Chondrocyte (in vitro differentiated cells): ENCODE measurements at regions not wholly inside any gene's neighbourhood (a gene's known extent, or its start where the extent isn't known, plus 50 kb on each side); places are given as distances from the start of the nearest gene placed in this dataset.

Experiments used
- DNase-seq: peaks from one replicate; pipeline ENCODE4 v3.0.0; 2021; ENCODE audit warnings: mixed read lengths, low spot score
- H3K27ac Mint-ChIP-seq: one replicate; pipeline ENCODE4 v1.8.0; 2021; ENCODE audit warnings: mild to moderate bottlenecking, moderate library complexity, mixed read lengths; ENCODE audit not compliant: unreplicated experiment
- H3K27me3 Mint-ChIP-seq: 2 replicates; pipeline ENCODE4 v1.8.0; 2021; ENCODE audit warnings: low read depth, mixed read lengths
- H3K36me3 Mint-ChIP-seq: 2 replicates; pipeline ENCODE4 v1.8.0; 2021; ENCODE audit warnings: low read depth, mixed read lengths
- H3K4me1 Mint-ChIP-seq: 2 replicates; pipeline ENCODE4 v1.8.0; 2021; ENCODE audit warnings: low read depth, mild to moderate bottlenecking, mixed read lengths
- H3K4me3 Mint-ChIP-seq: one replicate; pipeline ENCODE4 v1.8.0; 2021; ENCODE audit warnings: mild to moderate bottlenecking, moderate library complexity, mixed read lengths; ENCODE audit not compliant: unreplicated experiment
- H3K9me3 Mint-ChIP-seq: 2 replicates; pipeline ENCODE4 v1.8.0; 2021; ENCODE audit warnings: low read depth, mixed read lengths
- TF ChIP-seq, protein P1 (sequence below): fragments of 200-600 bp; sonication (generic); IDR thresholded peaks from 2 replicates; pipeline ENCODE4 v1.5.0; 2021; ENCODE audit warnings: antibody characterized with exemption, mild to moderate bottlenecking, moderate library complexity

- H3K36me3 Mint-ChIP-seq, result no peaks in the 10 kb centered on the region
- H3K4me1 Mint-ChIP-seq, result no peaks in the 10 kb centered on the region
- TF ChIP-seq, protein P1, sequence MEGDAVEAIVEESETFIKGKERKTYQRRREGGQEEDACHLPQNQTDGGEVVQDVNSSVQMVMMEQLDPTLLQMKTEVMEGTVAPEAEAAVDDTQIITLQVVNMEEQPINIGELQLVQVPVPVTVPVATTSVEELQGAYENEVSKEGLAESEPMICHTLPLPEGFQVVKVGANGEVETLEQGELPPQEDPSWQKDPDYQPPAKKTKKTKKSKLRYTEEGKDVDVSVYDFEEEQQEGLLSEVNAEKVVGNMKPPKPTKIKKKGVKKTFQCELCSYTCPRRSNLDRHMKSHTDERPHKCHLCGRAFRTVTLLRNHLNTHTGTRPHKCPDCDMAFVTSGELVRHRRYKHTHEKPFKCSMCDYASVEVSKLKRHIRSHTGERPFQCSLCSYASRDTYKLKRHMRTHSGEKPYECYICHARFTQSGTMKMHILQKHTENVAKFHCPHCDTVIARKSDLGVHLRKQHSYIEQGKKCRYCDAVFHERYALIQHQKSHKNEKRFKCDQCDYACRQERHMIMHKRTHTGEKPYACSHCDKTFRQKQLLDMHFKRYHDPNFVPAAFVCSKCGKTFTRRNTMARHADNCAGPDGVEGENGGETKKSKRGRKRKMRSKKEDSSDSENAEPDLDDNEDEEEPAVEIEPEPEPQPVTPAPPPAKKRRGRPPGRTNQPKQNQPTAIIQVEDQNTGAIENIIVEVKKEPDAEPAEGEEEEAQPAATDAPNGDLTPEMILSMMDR, result no peak
- no peak overlapping the region for H3K27ac Mint-ChIP-seq
- peaks cover 20% of the 10 kb centered on the region for H3K27me3 Mint-ChIP-seq
- no peaks in the 10 kb centered on the region for H3K9me3 Mint-ChIP-seq
- H3K4me3 Mint-ChIP-seq, result no peak overlapping the region
- DNase-seq, result no peak
These were observed 198.2 kb upstream of the GNAI1 start for GRCh38 chr7:79936281-79936983.

DNA sequence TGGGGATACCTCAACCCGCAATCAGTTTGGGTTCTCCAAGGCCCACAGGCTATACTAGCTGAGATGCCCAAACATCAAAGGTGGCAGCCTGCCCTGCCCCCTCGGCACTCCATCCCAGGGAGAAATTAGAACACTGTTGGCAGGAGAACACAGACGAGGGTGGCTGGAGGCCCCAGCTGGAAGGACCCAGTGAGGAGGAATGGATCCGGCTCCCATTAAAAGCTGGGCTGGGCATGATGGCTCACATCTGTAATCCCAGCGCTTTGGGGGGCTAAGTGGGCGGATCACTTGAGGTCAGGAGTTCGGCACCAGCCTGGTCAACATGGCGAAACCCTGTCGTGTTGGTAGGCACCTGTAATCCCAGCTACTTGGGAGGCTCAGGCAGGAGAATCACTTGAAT lies 199.9 kb upstream of the GNAI1 start:
- no peak overlapping the region for H3K4me3 Mint-ChIP-seq
- H3K36me3 Mint-ChIP-seq, result no peaks in the 10 kb centered on the region
- H3K4me1 Mint-ChIP-seq, result no peaks in the 10 kb centered on the region
- TF ChIP-seq, protein P1, result no peak
- peaks cover 23% of the 10 kb centered on the region for H3K27me3 Mint-ChIP-seq
- H3K27ac Mint-ChIP-seq, result no peak overlapping the region
- H3K9me3 Mint-ChIP-seq, result peaks cover 4% of the 10 kb centered on the region
- no peak for DNase-seq

GRCh38 chr7:79933144-79933543 lies 201.5 kb upstream of the GNAI1 start:
- Mint-ChIP-seq H3K27me3 (peaks cover 24% of the 10 kb centered on the region), H3K4me3 (no peak overlapping the region), H3K27ac (no peak overlapping the region), H3K36me3 (no peaks in the 10 kb centered on the region), H3K4me1 (no peaks in the 10 kb centered on the region), H3K9me3 (peaks cover 4% of the 10 kb centered on the region)
- TF ChIP-seq, protein P1, result no peak
- no peak for DNase-seq

DNA sequence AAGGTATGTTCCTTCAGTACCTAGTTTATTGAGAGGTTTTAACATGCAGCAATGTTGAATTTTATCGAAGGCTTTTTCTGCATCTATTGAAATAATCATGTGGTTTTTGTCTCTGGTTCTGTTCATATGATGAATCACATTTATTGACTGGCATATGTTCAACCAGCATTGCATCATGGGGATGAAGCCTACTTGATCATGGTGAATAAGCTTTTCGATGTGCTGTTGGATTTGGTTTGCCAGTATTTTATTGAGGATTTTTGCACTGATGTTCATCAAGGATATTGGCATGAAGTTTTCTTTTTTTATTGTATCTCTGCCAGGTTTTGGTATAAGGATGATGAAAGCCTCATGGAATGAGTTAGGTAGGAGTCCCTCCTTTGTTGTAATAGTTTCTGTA lies 204.0 kb upstream of the GNAI1 start:
- Mint-ChIP-seq H3K4me1 (no peaks in the 10 kb centered on the region), H3K9me3 (peaks cover 4% of the 10 kb centered on the region), H3K27ac (no peak overlapping the region), H3K27me3 (peaks cover 24% of the 10 kb centered on the region), H3K36me3 (no peaks in the 10 kb centered on the region), H3K4me3 (no peak overlapping the region)
- TF ChIP-seq, protein P1, result no peak
- DNase-seq, result no peak

- Mint-ChIP-seq H3K4me3 (no peak overlapping the region), H3K4me1 (no peaks in the 10 kb centered on the region), H3K9me3 (peaks cover 4% of the 10 kb centered on the region), H3K27ac (no peak overlapping the region), H3K36me3 (no peaks in the 10 kb centered on the region), H3K27me3 (peaks cover 10% of the 10 kb centered on the region)
- TF ChIP-seq, protein P1, result no peak
- no peak for DNase-seq
These were observed 207.5 kb upstream of the GNAI1 start for GRCh38 chr7:79927116-79927515.
